ENCODE measurements at regions not wholly inside any gene's neighbourhood (a gene's known extent, or its start where the extent isn't known, plus 50 kb on each side); places are given as distances from the start of the nearest gene placed in this dataset.

DNA sequence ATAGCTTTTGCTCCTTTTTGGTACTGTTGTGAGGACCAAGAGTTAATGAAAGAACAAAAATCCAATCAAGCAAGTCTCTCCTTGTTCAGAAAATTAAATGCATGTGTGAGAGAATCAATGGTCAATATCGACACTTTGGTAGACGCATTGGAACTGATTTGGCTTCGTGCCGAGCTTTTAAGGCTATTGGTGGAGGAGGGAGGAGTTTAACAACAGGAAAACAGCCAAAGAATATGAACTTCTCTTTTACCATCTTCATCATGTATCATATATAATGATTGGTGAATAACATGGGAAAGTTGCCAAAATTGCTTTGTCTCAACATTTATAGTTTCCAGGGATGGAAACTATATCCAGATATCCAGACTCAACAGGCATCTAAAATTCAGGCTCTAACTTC lies 266.5 kb upstream of the CITED2 start:
- H3K9me3 ChIP-seq = no peaks in the 10 kb centered on the region
- H3K4me1 ChIP-seq = peaks cover 6 to 9% of the 10 kb centered on the region in 2 donors
- intact Hi-C loops (cut with DNase I; ENCODE audit: low total_unique reads) = no loop called here
- H3K27ac ChIP-seq = no peak overlapping the region
- ATAC-seq (no peak), DNase-seq (no peak)
- no peak overlapping the region for H3K4me3 ChIP-seq
- no peaks in the 10 kb centered on the region for H3K27me3 ChIP-seq
- H3K36me3 ChIP-seq = no peaks in the 10 kb centered on the region
- in situ Hi-C loops (cut with MboI; ENCODE audit: low sequenced_read_pairs in 4 of 4) = no loop called here
- TF ChIP-seq, protein P1, sequence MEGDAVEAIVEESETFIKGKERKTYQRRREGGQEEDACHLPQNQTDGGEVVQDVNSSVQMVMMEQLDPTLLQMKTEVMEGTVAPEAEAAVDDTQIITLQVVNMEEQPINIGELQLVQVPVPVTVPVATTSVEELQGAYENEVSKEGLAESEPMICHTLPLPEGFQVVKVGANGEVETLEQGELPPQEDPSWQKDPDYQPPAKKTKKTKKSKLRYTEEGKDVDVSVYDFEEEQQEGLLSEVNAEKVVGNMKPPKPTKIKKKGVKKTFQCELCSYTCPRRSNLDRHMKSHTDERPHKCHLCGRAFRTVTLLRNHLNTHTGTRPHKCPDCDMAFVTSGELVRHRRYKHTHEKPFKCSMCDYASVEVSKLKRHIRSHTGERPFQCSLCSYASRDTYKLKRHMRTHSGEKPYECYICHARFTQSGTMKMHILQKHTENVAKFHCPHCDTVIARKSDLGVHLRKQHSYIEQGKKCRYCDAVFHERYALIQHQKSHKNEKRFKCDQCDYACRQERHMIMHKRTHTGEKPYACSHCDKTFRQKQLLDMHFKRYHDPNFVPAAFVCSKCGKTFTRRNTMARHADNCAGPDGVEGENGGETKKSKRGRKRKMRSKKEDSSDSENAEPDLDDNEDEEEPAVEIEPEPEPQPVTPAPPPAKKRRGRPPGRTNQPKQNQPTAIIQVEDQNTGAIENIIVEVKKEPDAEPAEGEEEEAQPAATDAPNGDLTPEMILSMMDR (IDR thresholded peaks at IDR 0.05 in 4 of 5, conservative IDR thresholded peaks at IDR 0.05 in 1 of 5) = no peak
- TF ChIP-seq POLR2A (IDR thresholded peaks at IDR 0.05) = no peak

DNA sequence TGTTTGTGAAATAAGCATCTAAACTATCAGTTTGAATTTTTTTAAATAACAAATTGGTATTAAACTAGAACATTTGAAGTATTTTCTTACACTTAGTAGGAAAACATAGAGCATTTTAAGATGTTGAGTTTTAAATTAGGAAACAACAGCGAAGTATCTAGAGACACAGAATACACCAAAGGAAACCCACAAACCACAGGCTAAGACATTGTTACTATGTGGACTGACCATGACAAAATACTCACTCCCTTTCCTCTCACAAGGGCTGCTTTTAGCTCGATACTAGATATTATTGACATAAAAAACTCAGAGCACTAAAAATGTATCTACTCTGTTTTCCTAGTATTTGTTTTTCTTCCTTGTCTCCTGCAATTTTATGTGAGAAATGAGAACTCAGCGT lies 266.0 kb upstream of the CITED2 start:
- no peaks in the 10 kb centered on the region for H3K27me3 ChIP-seq
- H3K4me3 ChIP-seq = no peak overlapping the region
- in situ Hi-C loops (cut with MboI; ENCODE audit: low sequenced_read_pairs in 4 of 4) = no loop called here
- no peaks in the 10 kb centered on the region for H3K9me3 ChIP-seq
- intact Hi-C loops (cut with DNase I; ENCODE audit: low total_unique reads) = no loop called here
- H3K36me3 ChIP-seq = no peaks in the 10 kb centered on the region
- peaks cover 4 to 9% of the 10 kb centered on the region in 2 donors for H3K4me1 ChIP-seq
- H3K27ac ChIP-seq = no peak overlapping the region
- ATAC-seq = no peak
- no peak for DNase-seq
- TF ChIP-seq, protein P1 (IDR thresholded peaks at IDR 0.05 in 4 of 5, conservative IDR thresholded peaks at IDR 0.05 in 1 of 5) = no peak
- no peak for TF ChIP-seq POLR2A (IDR thresholded peaks at IDR 0.05)

DNA sequence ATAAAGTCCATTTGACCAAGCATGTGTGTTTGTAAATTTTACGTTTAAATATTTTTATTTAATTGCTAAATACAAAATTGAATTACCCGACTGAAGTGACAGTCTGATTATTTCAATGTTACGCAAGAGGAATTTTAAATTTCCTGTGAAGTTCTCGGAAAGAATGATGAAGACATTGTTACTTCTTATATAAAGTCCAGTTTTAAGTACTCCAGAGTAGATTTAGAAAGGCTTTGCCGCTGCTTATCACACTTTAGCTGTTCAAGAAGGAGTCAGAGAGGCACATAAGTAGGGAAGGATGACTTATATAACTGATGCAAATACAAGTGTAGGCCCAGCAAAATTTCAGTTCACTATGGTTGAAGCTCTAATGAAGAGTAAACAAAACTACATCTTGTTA lies 265.1 kb upstream of the CITED2 start:
- in situ Hi-C loops (cut with MboI; ENCODE audit: low sequenced_read_pairs in 4 of 4) = no loop called here
- H3K36me3 ChIP-seq = no peaks in the 10 kb centered on the region
- intact Hi-C loops (cut with DNase I; ENCODE audit: low total_unique reads) = no loop called here
- no peak overlapping the region for H3K27ac ChIP-seq
- ATAC-seq (no peak), DNase-seq (no peak)
- H3K27me3 ChIP-seq = no peaks in the 10 kb centered on the region
- no peaks in the 10 kb centered on the region for H3K9me3 ChIP-seq
- H3K4me1 ChIP-seq = peaks cover 0 to 2% of the 10 kb centered on the region in 2 donors
- no peak overlapping the region for H3K4me3 ChIP-seq
- TF ChIP-seq, protein P1 (IDR thresholded peaks at IDR 0.05 in 4 of 5, conservative IDR thresholded peaks at IDR 0.05 in 1 of 5) = no peak
- TF ChIP-seq POLR2A (IDR thresholded peaks at IDR 0.05) = no peak

DNA sequence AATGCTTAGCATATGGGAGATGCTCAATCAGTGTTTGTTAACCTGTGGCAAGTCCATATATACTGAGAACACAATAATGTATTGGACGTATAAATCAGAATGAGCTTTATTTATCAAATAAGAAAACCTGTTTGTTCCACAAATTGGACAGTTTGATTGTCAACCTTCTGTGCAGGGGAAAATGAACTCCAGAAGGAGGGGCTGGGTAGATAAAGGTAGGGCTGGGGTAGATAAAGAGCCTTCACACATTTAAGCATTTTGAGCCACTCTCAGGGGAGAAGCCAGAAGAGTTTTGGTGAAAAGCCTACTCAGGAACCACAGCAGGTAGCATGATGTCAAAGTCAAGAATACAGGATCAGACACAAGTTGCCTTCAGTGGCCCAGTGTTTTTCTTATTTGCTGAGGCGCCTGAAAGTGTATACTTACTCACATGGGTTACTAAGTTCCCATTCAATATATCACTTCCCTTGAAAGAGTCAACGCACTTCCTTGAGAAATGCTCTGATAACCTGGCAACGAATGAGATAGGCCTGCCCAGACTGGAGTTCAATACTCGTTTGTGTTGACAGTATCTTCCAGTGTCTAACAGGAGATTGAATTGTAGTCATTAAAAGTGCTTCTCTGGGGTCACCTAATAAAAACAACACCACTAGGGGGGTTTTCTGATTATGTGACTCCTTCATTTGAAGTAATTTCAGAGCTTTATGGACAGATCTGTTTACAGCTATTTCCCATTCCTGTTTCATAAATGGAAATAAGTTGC lies 263.9 kb upstream of the CITED2 start:
- H3K27ac ChIP-seq = no peak overlapping the region
- no peaks in the 10 kb centered on the region for H3K4me1 ChIP-seq
- no peak overlapping the region for H3K4me3 ChIP-seq
- DNase-seq = no peak
- no peaks in the 10 kb centered on the region for H3K27me3 ChIP-seq
- no peaks in the 10 kb centered on the region for H3K36me3 ChIP-seq
- no peaks in the 10 kb centered on the region for H3K9me3 ChIP-seq
- TF ChIP-seq, protein P1 (IDR thresholded peaks at IDR 0.05 in 4 of 5, conservative IDR thresholded peaks at IDR 0.05 in 1 of 5) = no peak
- TF ChIP-seq POLR2A (IDR thresholded peaks at IDR 0.05) = no peak
- ATAC-seq = no peak
- intact Hi-C loops (cut with DNase I; ENCODE audit: low total_unique reads) (no loop called here), in situ Hi-C loops (cut with MboI; ENCODE audit: low sequenced_read_pairs in 4 of 4) (no loop called here)

DNA sequence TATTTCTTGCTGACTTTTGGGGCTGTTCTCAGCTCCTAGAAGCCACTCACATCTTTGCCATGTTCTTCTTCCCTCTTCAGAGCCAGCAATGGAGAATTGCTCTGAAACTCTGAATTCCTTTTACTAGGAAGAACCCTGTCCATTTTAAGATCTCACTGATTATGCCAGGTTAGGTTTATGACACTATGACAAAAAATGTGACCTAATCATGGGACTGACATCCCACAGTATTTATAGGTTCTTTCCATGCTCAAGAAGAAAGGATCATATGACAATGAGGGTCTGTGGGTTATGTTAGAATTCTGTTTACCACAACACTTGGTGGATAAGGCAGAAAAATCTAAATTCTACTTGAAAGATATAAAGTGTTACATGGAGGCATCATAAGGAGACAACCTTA lies 263.3 kb upstream of the CITED2 start:
- no peaks in the 10 kb centered on the region for H3K9me3 ChIP-seq
- no peaks in the 10 kb centered on the region for H3K4me1 ChIP-seq
- no peaks in the 10 kb centered on the region for H3K36me3 ChIP-seq
- no peak for ATAC-seq
- no peaks in the 10 kb centered on the region for H3K27me3 ChIP-seq
- TF ChIP-seq, protein P1 (IDR thresholded peaks at IDR 0.05 in 4 of 5, conservative IDR thresholded peaks at IDR 0.05 in 1 of 5) = no peak
- TF ChIP-seq POLR2A (IDR thresholded peaks at IDR 0.05) = no peak
- in situ Hi-C loops (cut with MboI; ENCODE audit: low sequenced_read_pairs in 4 of 4) = no loop called here
- H3K4me3 ChIP-seq = no peak overlapping the region
- H3K27ac ChIP-seq = no peak overlapping the region
- intact Hi-C loops (cut with DNase I; ENCODE audit: low total_unique reads) = no loop called here
- no peak for DNase-seq
